Osteocyte (in vitro differentiated cells): ENCODE measurements at regions not wholly inside any gene's neighbourhood (a gene's known extent, or its start where the extent isn't known, plus 50 kb on each side); places are given as distances from the start of the nearest gene placed in this dataset.

Experiments
- DNase-seq: peaks from one replicate; pipeline ENCODE4 v3.0.0; 2021; ENCODE audit warnings: mixed read lengths; ENCODE audit not compliant: unreplicated experiment; ENCODE audit errors: extremely low spot score
- H3K27ac Mint-ChIP-seq: one replicate; pipeline ENCODE4 v1.8.0; 2021; ENCODE audit warnings: mild to moderate bottlenecking, mixed read lengths; ENCODE audit not compliant: unreplicated experiment
- H3K27me3 Mint-ChIP-seq: one replicate; pipeline ENCODE4 v1.8.0; 2021; ENCODE audit warnings: mixed read lengths; ENCODE audit not compliant: unreplicated experiment
- H3K36me3 Mint-ChIP-seq: one replicate; pipeline ENCODE4 v1.8.0; 2021; ENCODE audit warnings: mixed read lengths; ENCODE audit not compliant: unreplicated experiment
- H3K4me1 Mint-ChIP-seq: one replicate; pipeline ENCODE4 v1.8.0; 2021; ENCODE audit warnings: mixed read lengths; ENCODE audit not compliant: unreplicated experiment
- H3K4me3 Mint-ChIP-seq: one replicate; pipeline ENCODE4 v1.8.0; 2021; ENCODE audit warnings: mild to moderate bottlenecking, moderate library complexity, mixed read lengths; ENCODE audit not compliant: unreplicated experiment
- H3K9me3 Mint-ChIP-seq: one replicate; pipeline ENCODE4 v1.8.0; 2021; ENCODE audit warnings: mixed read lengths; ENCODE audit not compliant: unreplicated experiment
- TF ChIP-seq, protein P1 (sequence below): fragments of 200-600 bp; sonication (generic); IDR thresholded peaks from 2 replicates; pipeline ENCODE4 v1.5.0; 2021; ENCODE audit warnings: antibody characterized with exemption, mild to moderate bottlenecking, moderate library complexity

DNA sequence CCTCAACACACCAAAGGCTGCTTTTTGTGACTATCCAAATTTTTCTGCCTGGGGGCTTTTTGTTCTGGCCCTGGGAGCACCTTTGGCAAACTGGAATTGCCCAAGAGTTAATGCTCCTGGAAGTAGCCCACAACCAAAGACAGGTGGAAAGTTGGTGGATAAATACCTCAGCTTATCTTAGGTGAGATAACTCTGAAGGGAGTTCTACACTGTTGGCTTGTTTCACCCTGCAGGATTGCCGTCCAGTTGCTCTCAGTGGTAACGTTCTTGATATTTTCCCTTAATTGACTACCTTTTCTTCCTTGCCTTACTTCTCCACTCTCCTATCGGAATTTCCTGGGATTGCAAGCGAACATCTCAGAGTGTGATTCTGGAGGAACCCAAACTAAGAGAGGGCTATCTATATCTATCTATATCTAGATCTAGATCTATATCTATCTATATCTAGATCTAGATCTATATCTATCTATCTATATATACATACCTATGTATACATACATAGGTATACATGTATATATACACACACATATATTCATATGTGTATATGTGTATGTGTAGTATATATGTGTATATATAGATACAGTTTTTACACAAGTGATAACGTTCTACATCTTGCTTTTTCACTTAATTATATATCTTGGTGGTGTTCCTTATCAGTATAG lies 82.6 kb upstream of the DHX15 start:
- no peaks in the 10 kb centered on the region for H3K36me3 Mint-ChIP-seq
- TF ChIP-seq, protein P1, sequence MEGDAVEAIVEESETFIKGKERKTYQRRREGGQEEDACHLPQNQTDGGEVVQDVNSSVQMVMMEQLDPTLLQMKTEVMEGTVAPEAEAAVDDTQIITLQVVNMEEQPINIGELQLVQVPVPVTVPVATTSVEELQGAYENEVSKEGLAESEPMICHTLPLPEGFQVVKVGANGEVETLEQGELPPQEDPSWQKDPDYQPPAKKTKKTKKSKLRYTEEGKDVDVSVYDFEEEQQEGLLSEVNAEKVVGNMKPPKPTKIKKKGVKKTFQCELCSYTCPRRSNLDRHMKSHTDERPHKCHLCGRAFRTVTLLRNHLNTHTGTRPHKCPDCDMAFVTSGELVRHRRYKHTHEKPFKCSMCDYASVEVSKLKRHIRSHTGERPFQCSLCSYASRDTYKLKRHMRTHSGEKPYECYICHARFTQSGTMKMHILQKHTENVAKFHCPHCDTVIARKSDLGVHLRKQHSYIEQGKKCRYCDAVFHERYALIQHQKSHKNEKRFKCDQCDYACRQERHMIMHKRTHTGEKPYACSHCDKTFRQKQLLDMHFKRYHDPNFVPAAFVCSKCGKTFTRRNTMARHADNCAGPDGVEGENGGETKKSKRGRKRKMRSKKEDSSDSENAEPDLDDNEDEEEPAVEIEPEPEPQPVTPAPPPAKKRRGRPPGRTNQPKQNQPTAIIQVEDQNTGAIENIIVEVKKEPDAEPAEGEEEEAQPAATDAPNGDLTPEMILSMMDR, result no peak

DNA sequence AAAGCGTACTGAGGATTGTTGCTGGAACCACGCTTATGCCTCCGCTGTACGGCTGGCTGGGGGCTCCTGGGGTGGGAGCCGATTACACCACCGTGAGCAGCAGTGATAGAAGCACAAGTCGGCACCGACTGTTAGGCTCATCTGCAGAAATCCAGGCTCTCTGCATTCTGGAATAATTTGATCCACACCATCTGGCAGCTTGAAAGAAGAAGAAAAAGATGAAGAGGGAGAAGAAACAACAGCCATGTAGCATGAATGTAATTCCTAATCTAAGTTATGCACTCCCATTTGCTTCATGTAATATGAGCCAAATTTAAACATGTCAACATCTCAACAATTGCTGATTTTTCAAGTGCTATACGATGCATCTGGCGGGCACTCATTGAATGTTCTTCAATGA lies 84.6 kb upstream of the DHX15 start:
- Mint-ChIP-seq H3K27me3 (peaks cover 21% of the 10 kb centered on the region), H3K36me3 (no peaks in the 10 kb centered on the region), H3K9me3 (no peaks in the 10 kb centered on the region), H3K4me1 (peaks cover 2% of the 10 kb centered on the region), H3K4me3 (no peak overlapping the region), H3K27ac (no peak overlapping the region)
- TF ChIP-seq, protein P1, result no peak
- DNase-seq, result no peak

More for the DNA sequence above, 82.6 kb upstream of the DHX15 start:
- Mint-ChIP-seq H3K4me1 (peaks cover 2% of the 10 kb centered on the region), H3K27me3 (peaks cover 30% of the 10 kb centered on the region), H3K4me3 (no peak overlapping the region), H3K27ac (no peak overlapping the region), H3K9me3 (no peaks in the 10 kb centered on the region)
- no peak for DNase-seq

DNA sequence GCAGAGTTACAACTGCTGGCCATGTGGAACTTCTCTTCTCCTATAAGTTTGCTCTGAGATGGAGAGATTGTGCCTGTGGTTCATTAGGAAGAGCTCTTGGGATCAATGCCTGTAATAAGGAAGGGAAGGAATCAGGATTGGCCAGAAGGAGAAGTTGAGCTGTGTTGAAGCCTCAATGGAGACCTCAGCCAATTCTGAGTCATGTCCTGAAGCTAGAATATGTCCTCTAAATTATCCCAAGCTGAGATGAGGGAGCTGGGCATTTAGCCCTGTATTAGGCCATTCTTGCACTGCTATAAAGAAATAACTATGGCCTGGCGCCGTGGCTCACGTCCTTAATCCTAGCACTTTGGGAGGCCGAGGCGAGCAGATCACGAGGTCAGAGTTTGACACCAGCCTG lies 85.4 kb upstream of the DHX15 start:
- Mint-ChIP-seq H3K27me3 (peaks cover 16% of the 10 kb centered on the region), H3K9me3 (no peaks in the 10 kb centered on the region)

DNA sequence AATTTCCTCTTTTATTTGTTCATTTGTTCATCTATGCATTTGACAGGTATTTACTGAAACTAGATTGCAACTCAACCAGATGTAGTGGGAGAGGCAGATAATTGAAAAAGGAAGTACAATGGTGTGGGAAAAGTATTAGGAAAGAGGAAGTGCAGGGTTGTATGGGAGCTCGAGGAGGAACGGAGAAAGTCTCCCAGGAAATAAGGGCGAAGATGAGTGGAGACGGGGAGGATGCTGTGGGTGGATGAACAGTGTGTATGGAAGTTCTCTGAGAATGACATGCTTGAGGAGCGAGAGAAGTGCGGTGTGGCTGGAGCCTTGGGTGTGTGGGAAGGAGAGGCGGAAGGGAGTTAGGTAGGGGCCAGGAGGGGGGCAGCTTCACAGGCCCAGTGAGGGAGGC lies 87.5 kb upstream of the DHX15 start:
- Mint-ChIP-seq H3K27ac (no peak overlapping the region), H3K4me3 (no peak overlapping the region), H3K9me3 (no peaks in the 10 kb centered on the region), H3K36me3 (no peaks in the 10 kb centered on the region), H3K4me1 (no peaks in the 10 kb centered on the region), H3K27me3 (peaks cover 11% of the 10 kb centered on the region)
- DNase-seq, result no peak
- TF ChIP-seq, protein P1, result no peak

More for the DNA sequence above, 85.4 kb upstream of the DHX15 start:
- H3K36me3 Mint-ChIP-seq, result no peaks in the 10 kb centered on the region
- H3K27ac Mint-ChIP-seq, result no peak overlapping the region
- no peak overlapping the region for H3K4me3 Mint-ChIP-seq
- TF ChIP-seq, protein P1, result no peak
- peaks cover 2% of the 10 kb centered on the region for H3K4me1 Mint-ChIP-seq
- DNase-seq, result no peak

DNA sequence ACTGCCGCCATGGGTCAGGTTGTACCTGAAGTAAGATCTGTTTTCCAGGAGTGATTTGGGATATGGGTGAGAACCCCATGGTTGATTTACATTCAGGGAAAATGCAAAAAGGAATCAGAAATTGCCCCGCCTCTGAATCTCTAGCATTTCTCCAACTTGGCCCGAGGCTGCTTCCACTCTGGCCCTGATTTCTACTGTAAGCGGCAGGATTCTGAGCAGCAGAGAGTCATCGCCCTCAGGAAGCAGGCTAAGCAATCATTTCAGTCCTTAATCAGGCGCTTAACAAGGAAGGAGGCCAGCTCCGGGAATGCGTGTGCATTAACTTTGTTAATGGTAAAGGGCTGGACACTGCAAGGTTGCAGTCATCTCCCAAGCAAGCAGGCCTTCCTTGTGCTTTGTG lies 88.5 kb upstream of the DHX15 start:
- H3K27ac Mint-ChIP-seq, result no peak overlapping the region
- no peaks in the 10 kb centered on the region for H3K4me1 Mint-ChIP-seq
- no peaks in the 10 kb centered on the region for H3K36me3 Mint-ChIP-seq
- TF ChIP-seq, protein P1, result no peak
- H3K4me3 Mint-ChIP-seq, result no peak overlapping the region
- DNase-seq, result no peak
- H3K9me3 Mint-ChIP-seq, result no peaks in the 10 kb centered on the region
- H3K27me3 Mint-ChIP-seq, result peaks cover 18% of the 10 kb centered on the region
